ENCODE measurements at regions not wholly inside any gene's neighbourhood (a gene's known extent, or its start where the extent isn't known, plus 50 kb on each side); places are given as distances from the start of the nearest gene placed in this dataset.

DNA sequence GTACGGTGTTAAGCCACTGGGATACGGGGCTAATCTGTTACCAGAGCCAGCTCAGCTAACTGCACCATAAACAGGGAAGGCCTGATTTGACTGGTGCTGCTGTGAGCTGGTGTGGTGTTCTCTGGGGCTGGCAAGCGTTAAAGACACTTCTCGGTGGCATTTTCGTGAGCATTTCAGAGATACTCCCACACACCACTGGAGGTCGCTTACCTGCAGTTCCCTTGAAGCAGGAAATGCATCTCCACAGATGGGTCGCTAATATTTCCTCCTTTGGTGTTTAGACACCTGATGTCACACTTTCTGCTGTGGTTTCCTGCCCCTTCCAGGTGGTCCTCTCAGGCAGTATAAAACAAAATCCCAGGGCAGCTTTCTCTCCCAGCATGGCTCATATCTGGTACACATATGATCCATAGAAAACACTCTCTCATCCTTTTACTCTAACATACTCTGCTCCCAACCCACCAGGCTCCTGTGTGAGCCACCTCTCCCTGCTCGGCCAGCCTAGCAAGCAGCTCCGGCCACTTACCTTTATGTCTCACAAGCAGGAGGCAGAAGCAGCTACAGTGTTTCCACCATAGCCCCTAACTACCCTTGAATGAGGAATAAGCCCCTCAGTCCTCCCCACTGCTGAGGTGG is 129.9 kb upstream of the GRIN2B start:
- DNase-seq = no peak
- Mint-ChIP-seq H3K4me3 (no peak overlapping the region), H3K9me3 (peaks cover 2% of the 10 kb centered on the region), H3K27ac (no peak overlapping the region), H3K36me3 (no peaks in the 10 kb centered on the region), H3K4me1 (peaks cover 3% of the 10 kb centered on the region), H3K27me3 (peaks cover 20% of the 10 kb centered on the region)

DNA sequence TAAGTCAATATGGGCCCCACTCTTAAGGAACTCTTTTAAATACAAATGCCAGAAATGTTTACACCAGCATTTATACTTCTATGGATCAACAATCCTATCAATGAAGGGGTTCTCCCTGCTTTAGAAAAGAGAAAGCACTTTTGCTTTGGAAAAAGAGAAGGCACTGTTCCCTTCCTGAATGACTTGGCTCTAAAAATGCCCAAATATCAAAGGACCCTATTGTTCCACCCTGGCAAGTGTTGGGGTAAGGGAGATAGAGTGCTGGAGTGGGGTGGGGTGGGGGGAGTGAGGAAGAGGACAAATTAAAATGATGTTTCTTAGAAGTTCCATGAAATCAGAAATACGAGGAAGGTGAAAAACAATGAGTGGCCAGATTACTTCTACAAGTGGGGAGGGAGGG is 131.6 kb upstream of the GRIN2B start:
- no peak for DNase-seq
- H3K4me3 Mint-ChIP-seq = no peak overlapping the region
- peaks cover 3% of the 10 kb centered on the region for H3K4me1 Mint-ChIP-seq
- peaks cover 5% of the 10 kb centered on the region for H3K9me3 Mint-ChIP-seq
- H3K27ac Mint-ChIP-seq = no peak overlapping the region
- H3K27me3 Mint-ChIP-seq = peaks cover 20% of the 10 kb centered on the region
- H3K36me3 Mint-ChIP-seq = no peaks in the 10 kb centered on the region

DNA sequence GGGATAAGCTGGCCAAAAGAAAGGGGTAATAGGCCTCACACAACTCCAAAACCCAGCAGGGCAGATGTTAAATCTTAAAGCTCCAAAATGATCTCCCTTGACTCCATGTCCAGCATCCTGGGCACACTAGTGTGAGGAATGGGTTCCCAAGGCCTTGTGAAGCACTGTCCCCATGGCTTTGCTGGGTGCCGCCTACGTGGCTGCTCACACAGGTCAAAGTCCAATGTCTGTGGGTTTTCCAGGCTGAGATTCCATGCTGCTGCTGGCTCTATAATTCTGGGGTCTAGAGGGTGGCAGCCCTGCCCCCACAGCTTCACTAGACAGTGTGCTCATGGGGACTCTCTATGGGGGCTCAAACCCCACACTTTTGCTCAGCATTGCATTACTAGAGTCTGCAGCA is 145.3 kb upstream of the GRIN2B start:
- no peak for DNase-seq
- Mint-ChIP-seq H3K36me3 (no peaks in the 10 kb centered on the region), H3K27ac (no peak overlapping the region), H3K4me3 (no peak overlapping the region), H3K4me1 (no peaks in the 10 kb centered on the region), H3K9me3 (peaks cover 11% of the 10 kb centered on the region), H3K27me3 (no peaks in the 10 kb centered on the region)

DNA sequence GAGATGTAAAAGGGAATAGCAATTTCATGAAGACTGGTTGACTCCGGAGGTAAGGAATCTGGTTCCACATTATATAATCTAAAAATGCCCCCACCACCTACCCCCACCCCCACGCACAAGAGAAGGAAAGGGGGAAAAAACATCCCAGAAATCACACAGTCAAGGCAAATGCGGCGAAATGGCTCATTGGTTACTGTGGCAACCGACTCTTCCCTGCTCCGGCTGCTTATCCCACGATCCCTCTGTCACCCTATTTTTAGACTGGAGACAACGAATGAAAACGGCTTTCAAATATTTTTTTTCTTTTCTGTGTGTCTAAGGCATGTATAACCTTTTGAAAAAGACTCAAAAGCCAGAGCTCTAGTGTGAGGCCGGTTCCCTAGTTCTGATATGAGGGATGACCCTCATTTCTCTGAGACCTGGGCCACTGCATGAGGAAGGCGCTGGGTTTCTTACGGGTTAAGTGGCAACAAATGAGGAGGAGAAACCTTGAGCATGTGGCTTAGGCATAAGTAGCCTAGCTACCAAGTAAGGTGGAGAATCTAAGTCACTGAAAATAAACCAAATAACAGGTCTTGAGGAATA is 148.3 kb upstream of the GRIN2B start:
- Mint-ChIP-seq H3K9me3 (peaks cover 7% of the 10 kb centered on the region), H3K4me3 (no peak overlapping the region), H3K36me3 (no peaks in the 10 kb centered on the region), H3K27me3 (peaks cover 9% of the 10 kb centered on the region), H3K4me1 (no peaks in the 10 kb centered on the region), H3K27ac (no peak overlapping the region)
- DNase-seq = no peak

DNA sequence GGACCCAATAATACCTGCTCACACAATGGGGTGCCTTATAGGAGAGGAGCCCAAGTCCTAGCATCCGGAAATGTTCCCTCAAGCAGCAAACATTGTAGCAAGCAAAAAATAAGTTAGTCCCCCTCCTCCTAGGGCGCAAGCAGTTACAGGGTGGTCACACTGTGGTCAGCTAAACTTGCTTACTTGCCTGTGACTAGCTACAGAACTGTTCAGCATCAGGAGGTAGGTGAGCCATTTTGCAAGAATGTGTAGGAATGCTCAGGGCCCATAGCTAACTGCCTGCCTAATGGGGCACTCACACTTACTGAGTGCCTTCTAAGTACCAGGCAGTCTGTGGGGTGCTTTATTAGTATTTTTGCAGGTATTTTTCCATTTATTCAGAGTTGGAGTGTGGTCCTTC is 154.6 kb upstream of the GRIN2B start:
- Mint-ChIP-seq H3K36me3 (no peaks in the 10 kb centered on the region), H3K27ac (no peak overlapping the region), H3K27me3 (peaks cover 14% of the 10 kb centered on the region), H3K9me3 (no peaks in the 10 kb centered on the region), H3K4me3 (no peak overlapping the region), H3K4me1 (no peaks in the 10 kb centered on the region)
- DNase-seq = no peak

DNA sequence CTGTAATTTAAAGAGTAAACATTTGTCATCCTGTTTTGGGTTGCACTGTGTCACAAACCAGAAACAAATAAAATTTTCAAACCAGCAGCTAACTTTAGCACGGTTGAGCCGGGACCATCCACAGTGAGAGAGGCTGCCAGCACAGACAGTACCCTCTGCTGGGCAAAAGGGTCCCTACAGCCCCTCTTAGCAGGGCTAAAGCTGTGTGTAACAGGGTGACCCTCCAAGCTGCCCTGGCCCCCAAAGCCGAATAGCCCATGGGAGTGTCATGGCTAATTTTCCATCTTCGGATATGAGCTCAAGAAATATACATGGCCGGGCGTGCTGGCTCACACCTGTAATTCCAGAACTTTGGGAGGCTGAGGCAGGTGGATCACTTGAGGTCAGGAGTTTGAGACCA is 157.1 kb upstream of the GRIN2B start:
- H3K36me3 Mint-ChIP-seq = no peaks in the 10 kb centered on the region
- no peak overlapping the region for H3K27ac Mint-ChIP-seq
- no peaks in the 10 kb centered on the region for H3K4me1 Mint-ChIP-seq
- DNase-seq = no peak
- H3K27me3 Mint-ChIP-seq = peaks cover 9% of the 10 kb centered on the region
- no peak overlapping the region for H3K4me3 Mint-ChIP-seq
- no peaks in the 10 kb centered on the region for H3K9me3 Mint-ChIP-seq

DNA sequence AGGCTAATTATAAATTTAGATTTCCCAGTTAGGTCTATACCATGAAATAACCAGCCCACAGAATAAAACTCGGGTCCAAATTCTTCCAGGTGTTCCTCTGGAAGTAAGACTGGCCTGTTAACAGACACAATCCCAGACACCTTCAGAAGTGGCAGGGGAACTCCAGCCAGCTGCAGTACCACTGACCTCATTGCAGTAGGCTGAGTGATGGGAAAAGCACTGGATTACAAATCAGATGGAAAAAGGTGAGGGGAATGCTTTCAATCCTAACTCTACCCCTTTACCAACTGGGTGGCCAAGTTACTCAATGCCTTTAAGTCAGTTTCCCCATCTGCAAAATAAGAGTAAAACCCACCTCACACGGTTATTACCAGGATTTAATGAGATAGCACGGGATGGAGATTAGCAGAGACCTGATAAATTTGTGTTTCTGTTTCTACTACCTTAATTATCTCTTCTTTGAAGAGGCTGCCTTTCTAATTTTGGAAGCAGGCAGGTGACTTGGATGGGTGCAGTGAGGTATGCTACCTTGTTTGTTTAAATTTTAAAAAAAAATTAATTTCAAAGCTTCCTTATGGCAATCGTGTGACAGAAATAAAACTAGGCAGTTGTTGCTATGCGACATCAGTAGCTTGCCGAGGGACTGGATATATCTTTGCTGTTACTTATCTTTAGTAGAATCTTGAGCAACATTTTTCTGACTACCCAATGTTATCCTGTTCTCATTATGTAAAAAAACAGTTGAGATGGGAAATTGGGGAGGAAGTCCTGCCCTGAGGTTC is 167.3 kb upstream of the GRIN2B start:
- no peaks in the 10 kb centered on the region for H3K27me3 Mint-ChIP-seq
- no peak for DNase-seq
- no peak overlapping the region for H3K27ac Mint-ChIP-seq
- H3K9me3 Mint-ChIP-seq = no peaks in the 10 kb centered on the region
- H3K4me1 Mint-ChIP-seq = no peaks in the 10 kb centered on the region
- no peaks in the 10 kb centered on the region for H3K36me3 Mint-ChIP-seq
- no peak overlapping the region for H3K4me3 Mint-ChIP-seq

DNA sequence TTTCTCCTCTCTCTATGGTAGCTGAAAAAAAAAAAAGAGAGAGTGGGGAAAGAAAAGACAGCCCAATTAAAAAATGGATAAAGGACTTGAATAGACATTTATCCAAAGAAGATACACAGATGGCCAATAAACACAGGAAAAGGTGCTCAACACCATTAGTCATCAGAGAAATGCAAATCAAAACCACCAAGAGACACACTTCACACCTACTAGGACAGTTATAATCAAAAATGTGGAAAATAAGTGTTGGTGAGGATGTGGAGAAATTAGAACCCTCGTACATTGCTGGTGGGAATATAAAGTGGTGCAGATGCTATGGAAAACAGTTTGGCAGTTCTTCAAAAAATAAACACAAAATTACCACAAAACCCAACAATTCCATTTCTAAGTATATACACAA is 172.4 kb upstream of the GRIN2B start:
- no peak for DNase-seq
- no peaks in the 10 kb centered on the region for H3K36me3 Mint-ChIP-seq
- no peaks in the 10 kb centered on the region for H3K27me3 Mint-ChIP-seq
- no peaks in the 10 kb centered on the region for H3K9me3 Mint-ChIP-seq
- H3K27ac Mint-ChIP-seq = no peak overlapping the region
- no peak overlapping the region for H3K4me3 Mint-ChIP-seq
- H3K4me1 Mint-ChIP-seq = no peaks in the 10 kb centered on the region

DNA sequence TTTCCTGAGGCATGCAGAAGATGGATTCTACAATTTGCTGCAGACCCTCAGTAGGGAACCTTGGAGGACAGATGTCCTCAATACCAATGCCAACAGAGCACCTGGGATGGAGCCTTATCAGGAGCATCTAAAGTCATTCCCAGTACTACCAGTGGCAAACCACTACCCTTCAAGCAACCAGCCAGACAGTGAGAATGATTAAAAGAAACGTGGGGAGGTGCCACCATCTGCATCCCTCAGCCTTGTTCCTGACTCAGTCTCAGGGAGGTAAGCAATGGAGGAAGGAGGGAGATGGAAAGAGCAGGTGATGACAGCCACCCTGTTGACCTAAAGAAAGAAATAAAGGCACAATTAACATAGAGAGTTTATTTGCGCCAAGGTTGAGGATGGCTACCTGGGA is 175.2 kb upstream of the GRIN2B start:
- no peak overlapping the region for H3K27ac Mint-ChIP-seq
- H3K36me3 Mint-ChIP-seq = no peaks in the 10 kb centered on the region
- H3K4me1 Mint-ChIP-seq = no peaks in the 10 kb centered on the region
- H3K9me3 Mint-ChIP-seq = no peaks in the 10 kb centered on the region
- no peak overlapping the region for H3K4me3 Mint-ChIP-seq
- DNase-seq = no peak
- no peaks in the 10 kb centered on the region for H3K27me3 Mint-ChIP-seq

DNA sequence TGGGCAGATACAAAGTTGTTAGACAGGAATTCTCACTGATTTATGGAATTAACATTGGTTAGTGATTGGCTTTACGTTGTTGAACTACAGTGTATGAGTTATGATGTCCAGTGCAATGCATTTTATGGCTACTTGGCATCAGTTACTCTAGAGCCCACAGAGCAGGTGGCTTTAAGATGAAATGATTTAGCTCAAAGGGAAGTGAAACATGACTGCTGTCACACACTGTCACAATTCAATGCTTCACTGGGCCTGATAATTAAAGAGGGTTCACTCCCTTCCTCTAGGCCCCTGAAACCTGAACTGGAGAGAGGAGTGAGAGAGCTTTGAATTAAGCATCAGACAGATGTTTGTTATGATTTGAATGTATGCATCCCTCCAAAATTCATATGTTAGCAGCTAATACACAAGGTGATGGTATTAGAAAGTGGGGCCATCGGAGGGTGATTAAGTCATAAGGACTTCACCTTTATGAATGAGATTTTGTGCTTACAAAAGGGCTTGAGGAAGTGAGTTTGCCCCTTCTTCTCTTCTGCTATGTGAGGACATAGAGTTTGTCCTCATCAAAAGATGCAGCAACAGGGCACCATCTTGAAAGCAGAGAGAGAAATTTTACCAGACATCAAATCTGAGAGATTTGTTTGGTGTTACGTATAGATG is 175.8 kb upstream of the GRIN2B start:
- no peak for DNase-seq
- Mint-ChIP-seq H3K27me3 (no peaks in the 10 kb centered on the region), H3K27ac (no peak overlapping the region), H3K9me3 (no peaks in the 10 kb centered on the region), H3K36me3 (no peaks in the 10 kb centered on the region), H3K4me3 (no peak overlapping the region), H3K4me1 (no peaks in the 10 kb centered on the region)

DNA sequence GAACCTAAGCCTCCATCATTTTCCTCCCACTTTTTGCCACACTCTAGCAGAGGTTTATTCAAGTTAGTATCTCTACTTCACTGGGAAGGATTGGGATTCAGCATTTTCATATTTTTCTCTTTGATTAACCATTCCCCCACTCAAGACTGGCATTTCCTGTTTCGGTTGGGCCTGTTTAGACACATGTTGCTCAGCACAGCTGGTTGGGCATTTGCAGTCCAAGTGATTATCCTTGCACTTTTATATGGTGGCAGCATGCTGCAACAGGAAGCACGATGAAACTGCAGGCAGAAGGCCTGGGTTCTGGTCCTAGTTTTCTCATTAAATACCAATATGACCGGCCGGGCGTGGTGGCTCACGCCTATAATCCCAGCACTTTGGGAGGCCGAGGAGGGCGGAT is 182.9 kb upstream of the GRIN2B start:
- Mint-ChIP-seq H3K9me3 (no peaks in the 10 kb centered on the region), H3K4me1 (no peaks in the 10 kb centered on the region), H3K27me3 (no peaks in the 10 kb centered on the region), H3K27ac (no peak overlapping the region), H3K4me3 (no peak overlapping the region), H3K36me3 (no peaks in the 10 kb centered on the region)
- no peak for DNase-seq

DNA sequence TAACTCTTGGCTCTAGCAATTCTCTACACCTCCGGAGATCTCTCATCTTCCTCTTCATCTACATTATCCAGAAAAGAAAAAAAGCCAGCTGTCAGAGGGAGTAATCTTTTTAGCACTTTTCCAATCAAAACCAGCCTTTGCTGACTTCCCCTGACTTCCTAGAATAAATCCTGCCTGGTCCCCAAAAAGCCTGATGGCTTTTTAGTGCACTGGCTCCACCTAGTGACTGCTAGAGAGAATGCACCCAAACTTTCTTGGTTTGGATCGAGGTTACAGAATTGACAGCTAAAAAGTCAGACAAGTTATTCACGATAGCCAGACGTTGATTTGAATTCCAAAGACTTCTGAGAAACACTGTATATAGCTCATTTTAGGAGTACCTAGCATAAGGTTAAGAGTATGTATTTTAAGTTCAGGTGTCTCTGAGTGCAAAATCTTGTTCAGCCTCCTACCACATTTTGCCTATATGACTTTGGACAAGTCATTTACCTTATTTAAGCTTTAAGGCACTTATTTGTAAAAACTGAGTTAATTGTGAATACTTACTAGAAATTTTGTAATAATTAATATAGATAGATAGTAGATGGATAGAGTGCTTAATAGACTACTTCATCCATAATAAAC is 185.7 kb upstream of the GRIN2B start:
- peak; percentile 13 for DNase-seq
- Mint-ChIP-seq H3K4me3 (no peak overlapping the region), H3K9me3 (no peaks in the 10 kb centered on the region), H3K27ac (peak overlapping the region; percentile 43), H3K36me3 (no peaks in the 10 kb centered on the region), H3K4me1 (no peaks in the 10 kb centered on the region), H3K27me3 (peaks cover 3% of the 10 kb centered on the region)

DNA sequence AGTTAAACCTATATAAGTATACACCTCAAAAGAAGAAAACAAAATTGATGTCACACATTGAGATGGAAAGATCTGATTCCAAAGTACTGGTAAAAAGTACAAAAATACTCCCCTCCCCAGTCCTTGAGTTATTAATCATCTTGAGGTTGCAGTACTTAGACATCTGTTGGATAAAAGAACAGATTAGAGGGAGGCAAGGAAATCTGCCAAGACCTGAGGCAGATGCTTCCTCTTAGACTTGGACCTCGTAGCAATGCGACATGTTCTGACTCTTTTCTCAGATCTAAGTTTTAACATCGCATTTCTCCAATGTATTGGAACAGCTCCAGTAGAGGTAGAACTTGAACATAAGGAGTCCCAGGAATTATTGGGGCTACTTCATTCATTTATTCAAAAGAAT is 187.9 kb upstream of the GRIN2B start:
- no peaks in the 10 kb centered on the region for H3K4me1 Mint-ChIP-seq
- peaks cover 3% of the 10 kb centered on the region for H3K27me3 Mint-ChIP-seq
- H3K4me3 Mint-ChIP-seq = no peak overlapping the region
- no peak for DNase-seq
- H3K9me3 Mint-ChIP-seq = no peaks in the 10 kb centered on the region
- no peak overlapping the region for H3K27ac Mint-ChIP-seq
- no peaks in the 10 kb centered on the region for H3K36me3 Mint-ChIP-seq

DNA sequence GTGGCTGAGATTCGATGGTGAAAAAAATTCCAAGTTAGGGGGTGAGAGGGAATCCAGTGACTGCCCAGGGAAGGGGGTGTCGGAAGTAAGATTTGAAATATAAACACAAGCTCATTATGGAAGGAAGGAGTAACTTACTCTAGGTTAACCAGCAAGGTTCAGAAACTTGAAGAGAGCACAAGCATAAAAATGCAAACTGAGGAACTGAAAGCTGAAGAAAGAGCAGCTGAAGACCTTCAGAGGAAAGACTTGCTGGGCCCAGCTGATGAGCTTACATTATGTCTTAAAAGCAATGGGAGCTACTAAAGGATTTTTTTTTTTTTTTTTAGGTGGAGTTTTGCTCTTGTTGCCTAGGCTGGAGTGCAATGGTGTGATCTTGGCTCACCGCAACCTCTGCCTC is 189.7 kb upstream of the GRIN2B start:
- Mint-ChIP-seq H3K27me3 (peaks cover 3% of the 10 kb centered on the region), H3K9me3 (no peaks in the 10 kb centered on the region), H3K4me3 (no peak overlapping the region), H3K27ac (no peak overlapping the region), H3K4me1 (no peaks in the 10 kb centered on the region), H3K36me3 (no peaks in the 10 kb centered on the region)
- DNase-seq = no peak

DNA sequence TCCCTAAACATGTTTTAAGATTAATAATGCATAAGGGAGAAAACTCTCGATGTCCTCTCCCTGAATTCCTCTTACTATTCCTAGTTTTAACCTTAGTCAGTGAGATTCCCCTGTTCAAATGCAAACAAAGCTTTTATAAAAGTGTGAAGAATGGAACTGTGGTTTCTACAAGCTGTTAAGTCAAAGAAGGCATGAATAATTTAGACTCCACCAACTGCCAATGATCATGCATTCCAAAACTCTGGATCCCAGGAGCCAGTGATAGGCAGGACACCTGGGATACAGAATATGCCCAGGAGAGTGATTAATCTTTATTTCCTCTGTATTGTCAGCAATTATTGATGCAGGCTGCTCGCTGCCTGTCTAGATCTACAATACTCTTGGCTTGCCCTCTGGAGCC is 190.3 kb upstream of the ATF7IP start:
- Mint-ChIP-seq H3K27ac (no peak overlapping the region), H3K9me3 (no peaks in the 10 kb centered on the region), H3K36me3 (no peaks in the 10 kb centered on the region), H3K27me3 (peaks cover 3% of the 10 kb centered on the region), H3K4me3 (no peak overlapping the region), H3K4me1 (no peaks in the 10 kb centered on the region)
- DNase-seq = no peak

Measured in activated naive CD8-positive, alpha-beta T cell treated with anti-CD3 and anti-CD28 coated beads for 36 hours (primary cell).